Fibroblast of skin of scalp (primary cell): ENCODE measurements at regions not wholly inside any gene's neighbourhood (a gene's known extent, or its start where the extent isn't known, plus 50 kb on each side); places are given as distances from the start of the nearest gene placed in this dataset.
"Not testable (repeated sequence)": the region's sequence is repeated elsewhere in the genome, so short reads cannot be mapped to it uniquely, and the experiment has no call there.

Source experiments
- DNase-seq: peaks from one replicate; pipeline ENCODE4 v3.0.0-alpha.2; 2013

DNA sequence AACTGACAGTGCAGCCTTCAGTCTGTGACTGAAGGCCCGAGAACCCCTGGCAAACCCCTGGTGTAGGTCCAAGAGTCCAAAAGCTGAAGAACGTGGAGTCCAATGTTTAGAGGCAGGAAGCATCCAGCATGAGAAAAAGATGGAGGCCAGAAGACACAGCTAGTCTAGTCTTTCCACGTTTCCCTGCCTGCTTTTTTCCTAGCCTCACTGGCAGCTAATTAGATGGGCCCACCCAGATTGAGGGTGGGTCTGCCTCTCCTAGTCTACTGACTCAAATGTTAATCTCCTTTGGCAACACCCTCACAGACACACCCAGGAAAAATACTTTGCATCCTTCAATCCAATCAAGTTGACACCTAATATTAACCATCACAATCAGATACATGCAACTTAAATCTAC is 87.8 kb downstream of the TENT5D start:
- DNase-seq: not testable (repeated sequence)

DNA sequence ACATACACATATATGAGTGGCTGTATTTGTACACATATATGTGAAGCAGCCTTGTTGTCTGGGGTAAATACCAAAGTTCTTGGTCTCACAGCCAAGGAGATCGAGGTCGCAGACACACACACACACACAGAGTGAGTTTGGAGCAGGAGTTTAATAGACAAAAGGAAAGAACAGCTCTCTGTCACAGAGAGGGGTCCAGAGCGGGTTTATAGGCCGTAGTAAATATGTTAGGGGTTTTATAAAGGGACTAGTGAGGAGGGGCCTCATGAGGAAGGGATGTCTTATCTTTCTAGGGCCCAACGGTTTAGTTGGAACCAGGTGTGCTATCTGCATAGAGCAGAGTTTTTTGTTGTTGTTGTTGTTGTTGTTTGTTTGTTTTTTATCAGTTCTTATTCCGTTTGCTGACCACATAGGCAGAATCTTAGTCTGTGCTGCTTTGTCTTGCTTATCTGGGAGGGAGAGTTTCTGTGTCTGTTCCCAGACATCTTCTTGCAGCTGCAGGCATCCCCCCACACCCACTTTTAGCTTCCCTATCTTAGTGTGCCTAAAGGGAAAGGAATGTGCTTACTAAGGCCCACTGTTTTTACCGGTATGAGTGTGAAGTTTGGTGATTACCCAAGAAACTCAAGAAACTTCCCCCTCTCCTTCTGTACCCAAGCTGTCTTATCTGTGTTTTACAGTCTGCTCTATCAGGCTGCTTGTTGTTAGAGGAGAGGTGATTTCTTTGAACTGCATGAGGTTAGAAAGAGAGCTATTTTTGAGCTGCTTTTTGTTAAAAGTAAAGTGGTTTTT is 91.9 kb downstream of the TENT5D start:
- DNase-seq: peak; percentile 1

DNA sequence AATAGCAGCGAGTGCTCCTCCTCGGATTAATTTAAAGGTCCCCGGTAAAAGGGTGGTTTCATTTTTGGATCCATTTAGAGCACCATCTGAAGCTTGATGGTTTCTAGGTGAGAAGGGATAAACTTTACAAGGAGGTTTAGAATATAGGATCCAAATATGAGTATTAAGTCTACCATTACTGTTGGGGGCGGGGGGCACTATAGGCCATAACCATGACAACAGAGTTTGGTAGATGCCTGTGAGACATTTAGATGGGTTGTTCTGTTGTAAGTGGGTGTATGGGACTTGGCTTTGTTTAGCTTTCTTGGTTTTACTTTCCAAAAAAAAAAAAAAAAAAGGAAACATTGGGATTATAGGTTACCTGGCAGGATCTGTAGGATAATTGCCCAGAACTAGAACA is 92.7 kb downstream of the TENT5D start:
- no peak for DNase-seq

DNA sequence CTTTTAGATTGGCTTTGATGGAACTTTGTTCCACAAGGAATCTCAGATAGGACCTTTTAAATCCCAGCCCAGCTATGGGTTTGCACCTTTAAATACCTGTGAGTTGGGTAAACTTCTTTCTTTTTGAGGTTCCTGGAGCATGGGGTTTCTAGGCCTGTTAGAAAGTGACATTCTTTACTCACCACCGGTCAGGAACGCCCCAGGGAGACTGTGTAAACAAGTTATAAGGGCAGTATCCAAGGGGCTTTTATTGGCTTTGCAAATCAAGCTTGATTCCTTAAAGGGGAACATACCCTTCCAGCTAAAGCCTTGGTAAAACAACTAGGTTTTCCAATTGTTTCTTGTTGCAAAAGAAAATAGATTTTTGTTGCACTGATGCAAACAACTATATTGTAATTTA is 93.4 kb downstream of the TENT5D start:
- no peak for DNase-seq

DNA sequence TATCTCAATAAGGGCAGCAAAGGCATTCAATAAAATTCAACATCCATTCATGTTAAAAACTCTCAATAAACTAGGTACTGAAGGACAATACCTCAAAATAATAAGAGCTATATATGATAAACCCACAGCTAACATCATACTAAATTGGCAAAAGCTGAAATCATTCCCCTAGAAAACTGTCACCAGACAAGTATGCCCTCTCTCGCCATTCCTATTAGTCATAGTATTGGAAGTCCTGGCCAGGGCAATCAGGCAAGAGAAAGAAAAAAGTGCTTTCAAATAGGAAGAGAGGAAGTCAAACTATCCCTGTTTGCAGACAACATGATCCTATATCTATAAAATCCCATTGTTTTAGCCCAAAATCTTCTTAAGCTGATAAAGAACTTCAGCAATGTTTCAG is 116.8 kb downstream of the TENT5D start:
- DNase-seq: no peak

DNA sequence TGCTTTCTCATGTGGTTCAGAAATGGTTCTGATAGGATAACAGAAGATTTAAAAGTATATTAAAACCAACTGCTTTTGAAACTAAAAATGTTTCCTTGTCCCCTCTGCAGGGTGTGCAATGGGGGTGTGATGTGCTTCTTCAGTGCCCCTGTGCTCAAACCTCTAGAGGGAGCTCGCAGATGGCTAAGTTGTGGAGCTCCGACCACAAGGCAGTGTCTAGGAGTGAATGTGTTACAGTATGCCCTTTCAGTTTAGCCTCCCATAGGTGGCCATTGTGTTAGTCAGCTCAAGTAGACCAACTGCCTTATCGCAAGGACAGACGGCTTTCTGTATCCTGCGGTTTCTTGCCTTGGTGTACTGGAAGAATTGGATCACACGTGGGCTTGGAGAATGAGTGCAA is 130.5 kb downstream of the TENT5D start:
- DNase-seq: no peak

DNA sequence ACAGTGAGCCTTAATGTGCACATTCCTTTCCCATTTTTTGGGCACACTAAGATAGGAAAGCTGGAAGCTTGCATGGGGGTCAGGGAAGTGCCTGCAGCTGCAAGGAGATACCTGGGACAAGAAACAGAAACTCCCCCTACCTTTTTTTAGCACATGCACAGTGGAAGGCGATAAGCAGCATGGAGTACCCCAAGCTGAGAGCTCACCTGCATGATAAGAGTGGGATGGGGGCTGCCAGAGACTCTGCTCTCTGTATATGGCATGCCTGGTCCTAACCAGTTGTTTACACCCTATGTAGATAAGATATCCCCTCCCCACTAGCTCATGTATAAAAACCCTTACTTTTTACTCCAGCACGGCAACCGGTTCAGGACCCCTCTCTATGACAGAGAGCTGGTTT is 135.9 kb downstream of the TENT5D start:
- DNase-seq: no peak

DNA sequence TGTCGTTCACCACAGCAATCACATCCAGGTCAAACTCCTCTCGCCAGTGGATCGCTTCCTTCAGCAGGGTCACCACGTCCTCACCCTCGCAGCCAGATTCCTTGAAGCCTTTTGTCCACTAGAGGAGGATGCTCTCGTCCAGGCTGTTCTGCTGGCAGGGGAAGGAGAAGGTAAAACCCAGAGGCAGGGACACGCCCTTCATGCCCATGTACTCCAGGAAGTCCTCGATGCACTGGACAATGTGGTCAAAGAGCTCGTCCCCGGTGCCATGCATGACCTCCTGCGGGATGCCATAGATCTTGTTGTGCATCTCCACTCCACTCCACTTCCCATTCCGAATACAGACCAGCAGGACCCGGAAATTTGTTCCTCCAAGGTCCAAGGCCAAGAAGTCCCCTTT is 152.4 kb downstream of the TENT5D start:
- no peak for DNase-seq

DNA sequence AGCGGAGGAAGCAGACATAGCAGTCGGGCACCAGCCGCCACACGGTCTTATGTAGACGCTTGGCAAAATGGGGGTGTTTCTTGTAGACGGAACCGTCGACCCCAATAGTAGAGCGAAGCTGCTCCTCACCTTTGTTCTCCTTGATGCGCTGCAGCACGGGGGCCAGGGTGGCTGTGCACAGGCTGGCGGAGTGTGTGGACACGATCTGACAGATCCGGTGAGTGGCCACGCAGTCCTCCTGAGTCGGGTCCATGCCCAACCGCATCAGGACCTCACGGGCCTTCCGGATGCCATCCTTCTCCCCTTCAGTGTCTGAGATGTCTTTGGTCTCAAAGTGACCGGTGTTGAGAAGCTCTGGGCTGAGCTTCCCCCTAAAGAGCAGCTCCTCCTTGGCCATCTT is 153.0 kb downstream of the TENT5D start:
- DNase-seq: no peak

DNA sequence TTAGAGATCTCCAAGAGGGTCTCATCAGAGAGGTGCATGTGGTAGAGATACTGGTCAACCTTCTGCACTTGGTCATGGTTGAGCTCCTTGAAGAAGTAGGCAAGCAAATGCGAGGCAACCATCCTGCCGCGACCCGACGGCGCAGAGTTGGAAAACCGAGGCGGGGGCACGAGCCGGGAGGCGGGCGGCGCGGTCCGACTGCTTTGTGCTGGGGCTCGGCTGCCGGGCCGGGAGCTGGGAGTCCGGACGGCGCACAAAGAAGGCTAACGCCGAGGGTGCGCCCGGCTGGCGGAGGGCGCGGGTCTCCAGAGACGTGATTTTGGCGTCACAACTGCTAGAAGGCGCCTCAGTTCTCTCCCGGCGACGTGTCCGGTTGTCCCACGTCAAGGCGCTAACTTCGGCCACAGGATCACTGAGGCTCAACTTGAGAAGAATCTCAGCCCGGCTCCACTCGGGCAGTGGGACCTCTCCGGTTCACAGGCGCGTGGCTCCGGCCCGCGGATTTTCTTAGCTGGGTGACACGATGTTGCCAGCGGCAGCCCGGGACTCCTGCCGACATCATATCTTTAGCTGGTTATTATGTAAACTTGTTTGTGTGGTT is 154.3 kb downstream of the TENT5D start:
- DNase-seq: not testable (repeated sequence)

DNA sequence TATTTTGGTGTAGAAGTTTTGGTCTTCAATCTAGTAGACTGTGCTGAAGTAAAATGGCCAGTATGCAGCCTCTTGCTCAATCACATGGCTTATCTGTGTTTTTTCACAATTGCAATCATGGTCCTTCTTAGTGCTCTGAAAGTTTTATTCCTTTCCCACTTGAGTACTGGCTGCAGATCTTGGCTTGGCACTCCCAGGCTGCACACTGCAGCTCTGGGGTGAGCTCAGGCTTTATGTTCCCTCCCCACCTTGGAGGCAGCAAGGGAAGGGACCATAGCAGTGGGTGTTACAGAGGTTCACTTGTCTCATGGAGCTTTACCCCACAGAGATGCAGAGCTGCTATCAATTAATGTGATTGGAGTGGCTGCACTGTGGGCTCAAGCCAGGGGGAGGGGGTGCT is 156.0 kb downstream of the TENT5D start:
- DNase-seq: no peak

DNA sequence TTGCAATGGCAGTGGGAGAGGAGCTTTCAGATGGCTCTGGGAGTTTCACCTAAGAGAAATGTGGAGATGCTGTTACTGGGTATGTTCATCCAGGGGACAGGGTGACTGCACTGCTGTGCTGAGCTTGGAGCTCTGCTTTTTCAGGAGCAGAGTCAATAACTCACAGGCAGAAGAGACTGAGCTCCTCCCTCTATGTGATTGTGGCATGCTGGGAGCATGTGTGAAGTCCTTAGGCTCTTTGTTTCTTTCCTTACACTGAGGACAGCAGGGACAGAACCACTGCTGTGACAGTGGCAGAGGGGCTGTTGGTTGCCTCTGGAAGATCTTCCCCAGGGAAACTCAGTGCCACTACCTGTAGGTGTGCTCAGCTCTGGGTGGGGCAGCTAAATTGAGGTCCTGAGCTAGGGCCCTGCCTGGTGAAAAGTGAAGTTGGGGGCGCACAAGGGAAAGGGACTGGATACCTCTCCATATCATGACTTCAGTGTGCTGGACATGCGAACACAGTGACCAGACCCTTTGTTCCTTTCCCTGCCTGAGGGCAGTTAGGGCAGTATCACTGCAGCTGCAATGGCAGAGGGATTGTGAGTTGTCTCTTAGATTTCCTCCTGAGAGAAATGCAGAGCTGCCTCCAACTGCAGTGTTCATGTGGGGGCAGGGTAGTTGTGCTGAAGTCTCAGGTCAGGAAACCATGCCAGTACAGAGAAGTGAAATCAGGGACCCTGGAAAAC is 156.7 kb downstream of the TENT5D start:
- no peak for DNase-seq

DNA sequence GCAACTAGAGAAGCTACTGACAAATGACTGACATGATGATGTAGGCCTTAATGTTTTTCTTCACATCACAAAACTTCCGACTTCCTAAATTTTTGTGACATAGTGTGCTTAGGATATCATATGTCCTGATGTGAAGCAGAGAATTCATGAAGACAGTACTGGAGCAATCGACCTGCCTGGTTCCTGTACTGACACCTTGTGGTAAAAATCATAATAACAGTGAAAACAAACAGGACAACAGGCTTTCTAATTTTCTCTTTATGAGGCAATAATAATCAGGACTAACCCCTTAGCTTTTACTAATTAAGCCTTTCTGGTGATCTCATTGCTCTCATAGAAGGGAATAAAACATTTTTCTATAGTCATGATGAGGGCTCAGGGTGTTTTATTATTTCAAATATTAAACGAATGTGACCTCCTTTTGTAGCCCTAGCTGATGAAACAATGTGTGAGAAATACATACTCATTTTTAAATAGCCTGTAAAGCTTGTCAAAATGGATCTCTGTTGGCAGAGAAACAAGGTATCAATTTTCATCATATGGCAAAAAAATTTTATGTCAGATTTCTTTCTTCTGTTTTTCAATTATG is 158.4 kb downstream of the TENT5D start:
- peak; percentile 8 for DNase-seq

DNA sequence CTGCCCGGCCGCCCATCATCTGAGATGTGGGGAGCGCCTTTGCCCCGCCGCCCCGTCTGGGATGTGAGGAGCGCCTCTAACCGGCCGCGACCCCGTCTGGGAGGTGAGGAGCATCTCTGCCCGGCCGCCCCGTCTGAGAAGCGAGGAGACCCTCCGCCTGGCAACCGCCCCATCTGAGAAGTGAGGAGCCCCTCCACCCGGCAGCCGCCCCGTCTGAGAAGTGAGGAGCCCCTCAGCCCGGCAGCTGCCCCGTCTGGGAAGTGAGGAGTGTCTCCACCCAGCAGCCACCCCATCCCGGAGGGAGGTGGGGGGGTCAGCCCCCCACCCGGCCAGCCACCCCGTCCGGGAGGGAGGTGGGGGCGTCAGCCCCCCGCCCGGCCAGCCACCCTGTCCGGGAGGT is 170.7 kb downstream of the TENT5D start:
- DNase-seq: not testable (repeated sequence)

DNA sequence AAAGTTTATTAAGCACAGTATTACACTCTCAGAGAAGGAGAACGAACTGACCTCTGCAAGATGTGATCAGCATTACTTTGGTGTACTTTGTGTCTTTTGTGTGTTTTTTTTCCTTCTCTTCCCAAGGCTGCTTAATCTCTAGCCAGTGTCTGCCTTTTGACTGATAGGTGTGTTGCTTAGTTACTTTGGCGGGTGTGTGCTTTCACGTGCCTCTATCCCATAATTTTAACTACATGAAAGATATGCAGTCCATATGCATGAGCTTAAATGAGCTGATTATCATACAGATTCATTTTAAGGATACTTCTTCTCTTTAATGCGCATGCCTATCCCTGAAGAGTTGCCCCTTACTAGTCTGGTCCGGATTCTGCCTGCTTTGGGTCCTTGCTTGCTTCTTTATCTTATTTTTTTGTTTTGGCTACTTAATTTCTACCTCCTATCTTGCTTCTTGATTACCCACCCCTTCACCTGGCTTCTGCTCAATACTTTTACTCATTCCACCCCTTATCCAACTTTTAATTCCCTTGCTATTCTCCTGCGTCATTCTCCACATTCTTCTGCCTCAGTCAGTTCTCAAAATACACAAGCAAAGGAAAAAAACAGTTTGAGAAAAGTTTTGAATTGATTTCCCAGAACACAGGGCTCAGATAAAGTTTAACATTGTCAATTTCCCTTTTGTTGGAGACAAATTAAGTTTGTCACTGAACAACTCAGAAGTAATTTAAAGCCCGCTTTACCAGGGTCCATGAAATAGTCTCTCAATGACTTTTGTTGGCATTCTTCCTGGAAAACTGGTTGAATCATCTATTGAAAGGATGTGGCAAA is 182.0 kb downstream of the TENT5D start:
- DNase-seq: no peak
